SK-N-SH (cell line): ENCODE measurements at regions not wholly inside any gene's neighbourhood (a gene's known extent, or its start where the extent isn't known, plus 50 kb on each side); places are given as distances from the start of the nearest gene placed in this dataset.

Experiments used
- EP300 ChIP-seq, 2 experiments: IDR thresholded peaks; 2 replicates each; pipeline versions ENCODE4 v1.4.0 to v1.6.1; 2012; ENCODE audit warnings: borderline replicate concordance in 1 of 2, low read depth in 1 of 2, low read length in 1 of 2
- EZH2phosphoT487 ChIP-seq: fragments of 200-600 bp; sonication (generic); IDR thresholded peaks from 2 replicates; pipeline ENCODE4 v1.6.1; 2017; ENCODE audit warnings: low read depth, mixed run types, mild to moderate bottlenecking, antibody characterized with exemption, moderate library complexity, borderline replicate concordance
- FOXJ3 ChIP-seq: sonication (generic); formaldehyde crosslinking; IDR thresholded peaks from 2 replicates; pipeline ENCODE4 v1.5.1; 2020; ENCODE audit warnings: mild to moderate bottlenecking, missing genetic modification reagents
- GABPA ChIP-seq: IDR thresholded peaks from 2 replicates; pipeline ENCODE4 v1.4.0; 2012; ENCODE audit warnings: low read depth, mild to moderate bottlenecking
- GATA2 ChIP-seq: sonication (generic); formaldehyde crosslinking; IDR thresholded peaks from 2 replicates; pipeline ENCODE4 v1.5.0; 2020; ENCODE audit warnings: mild to moderate bottlenecking, missing genetic modification reagents
- MXI1 ChIP-seq: IDR thresholded peaks from 2 replicates; pipeline ENCODE4 v1.6.1; 2012; ENCODE audit warnings: mild to moderate bottlenecking, low read depth, low read length, improper control_type of control experiment
- NFIC ChIP-seq: IDR thresholded peaks from 2 replicates; pipeline ENCODE4 v1.4.0; 2012; ENCODE audit warnings: borderline replicate concordance
- NRF1 ChIP-seq: IDR thresholded peaks from 2 replicates; pipeline ENCODE4 v1.6.1; 2012; ENCODE audit warnings: low read depth, mild to moderate bottlenecking, low read length
- POLR2AphosphoS5 ChIP-seq: IDR thresholded peaks from 2 replicates; pipeline ENCODE4 v1.6.1; 2012; ENCODE audit warnings: low read depth, low read length
- RCOR1 ChIP-seq: fragments of 150-350 bp; IDR thresholded peaks from 2 replicates; pipeline ENCODE4 v1.6.1; 2017; ENCODE audit warnings: antibody characterized with exemption, low read length
- YY1 ChIP-seq: IDR thresholded peaks from 2 replicates; pipeline ENCODE4 v1.4.0; 2012; ENCODE audit warnings: low read depth, mild to moderate bottlenecking
- TF ChIP-seq, protein P1 (sequence below): fragments of 200-600 bp; sonication (generic); IDR thresholded peaks from 2 replicates; pipeline ENCODE4 v1.6.1; 2017; ENCODE audit warnings: antibody characterized with exemption, mild to moderate bottlenecking, moderate library complexity
- TF ChIP-seq, protein P2 (sequence below): IDR thresholded peaks from 2 replicates; pipeline ENCODE4; 2012

- no peak for TF ChIP-seq YY1
- no peak for TF ChIP-seq FOXJ3 (CRISPR knock-in tag)
- TF ChIP-seq, protein P1, sequence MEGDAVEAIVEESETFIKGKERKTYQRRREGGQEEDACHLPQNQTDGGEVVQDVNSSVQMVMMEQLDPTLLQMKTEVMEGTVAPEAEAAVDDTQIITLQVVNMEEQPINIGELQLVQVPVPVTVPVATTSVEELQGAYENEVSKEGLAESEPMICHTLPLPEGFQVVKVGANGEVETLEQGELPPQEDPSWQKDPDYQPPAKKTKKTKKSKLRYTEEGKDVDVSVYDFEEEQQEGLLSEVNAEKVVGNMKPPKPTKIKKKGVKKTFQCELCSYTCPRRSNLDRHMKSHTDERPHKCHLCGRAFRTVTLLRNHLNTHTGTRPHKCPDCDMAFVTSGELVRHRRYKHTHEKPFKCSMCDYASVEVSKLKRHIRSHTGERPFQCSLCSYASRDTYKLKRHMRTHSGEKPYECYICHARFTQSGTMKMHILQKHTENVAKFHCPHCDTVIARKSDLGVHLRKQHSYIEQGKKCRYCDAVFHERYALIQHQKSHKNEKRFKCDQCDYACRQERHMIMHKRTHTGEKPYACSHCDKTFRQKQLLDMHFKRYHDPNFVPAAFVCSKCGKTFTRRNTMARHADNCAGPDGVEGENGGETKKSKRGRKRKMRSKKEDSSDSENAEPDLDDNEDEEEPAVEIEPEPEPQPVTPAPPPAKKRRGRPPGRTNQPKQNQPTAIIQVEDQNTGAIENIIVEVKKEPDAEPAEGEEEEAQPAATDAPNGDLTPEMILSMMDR = no peak
- TF ChIP-seq GATA2 (CRISPR knock-in tag) = no peak
- no peak for TF ChIP-seq RCOR1
- no peak for TF ChIP-seq POLR2AphosphoS5
- no peak for TF ChIP-seq EP300 (IDR thresholded peaks at IDR 0.05; ENCODE audit: borderline replicate concordance in 1 of 2, low read depth in 1 of 2, low read length in 1 of 2)
- TF ChIP-seq GABPA = no peak
- TF ChIP-seq, protein P2, sequence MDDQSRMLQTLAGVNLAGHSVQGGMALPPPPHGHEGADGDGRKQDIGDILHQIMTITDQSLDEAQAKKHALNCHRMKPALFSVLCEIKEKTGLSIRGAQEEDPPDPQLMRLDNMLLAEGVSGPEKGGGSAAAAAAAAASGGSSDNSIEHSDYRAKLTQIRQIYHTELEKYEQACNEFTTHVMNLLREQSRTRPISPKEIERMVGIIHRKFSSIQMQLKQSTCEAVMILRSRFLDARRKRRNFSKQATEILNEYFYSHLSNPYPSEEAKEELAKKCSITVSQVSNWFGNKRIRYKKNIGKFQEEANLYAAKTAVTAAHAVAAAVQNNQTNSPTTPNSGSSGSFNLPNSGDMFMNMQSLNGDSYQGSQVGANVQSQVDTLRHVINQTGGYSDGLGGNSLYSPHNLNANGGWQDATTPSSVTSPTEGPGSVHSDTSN = no peak
- no peak for TF ChIP-seq NFIC
- TF ChIP-seq NRF1 = no peak
- no peak for TF ChIP-seq EZH2phosphoT487
- no peak for TF ChIP-seq MXI1
Measured at GRCh38 chr11:69947793-69948255, 128.6 kb upstream of the FGF3 start.
